ENCODE measurements at regions not wholly inside any gene's neighbourhood (a gene's known extent, or its start where the extent isn't known, plus 50 kb on each side); places are given as distances from the start of the nearest gene placed in this dataset.
"Not testable (repeated sequence)": the region's sequence is repeated elsewhere in the genome, so short reads cannot be mapped to it uniquely, and the experiment has no call there.

- DNase-seq (ENCODE audit: low read depth, low spot score) = no peak
These were observed 613.4 kb upstream of the ADAMTS5 start for GRCh38 chr21:27580276-27580675.

GRCh38 chr21:27578741-27579265 lies 611.9 kb upstream of the ADAMTS5 start:
- DNase-seq (ENCODE audit: low read depth, low spot score) = no peak

- DNase-seq (ENCODE audit: low read depth, low spot score) = no peak
These were observed 605.8 kb upstream of the ADAMTS5 start for GRCh38 chr21:27572696-27573095.

GRCh38 chr21:27571706-27572105 lies 604.8 kb upstream of the ADAMTS5 start:
- no peak for DNase-seq (ENCODE audit: low read depth, low spot score)

GRCh38 chr21:27570306-27570868 lies 603.5 kb upstream of the ADAMTS5 start:
- no peak for DNase-seq (ENCODE audit: low read depth, low spot score)

- DNase-seq (ENCODE audit: low read depth, low spot score) = no peak
These were observed 602.9 kb upstream of the ADAMTS5 start for GRCh38 chr21:27569831-27570230.

GRCh38 chr21:27569091-27569490 lies 602.2 kb upstream of the ADAMTS5 start:
- DNase-seq (ENCODE audit: low read depth, low spot score) = no peak

- no peak for DNase-seq (ENCODE audit: low read depth, low spot score)
These were observed 600.5 kb upstream of the ADAMTS5 start for GRCh38 chr21:27567381-27567780.

GRCh38 chr21:27566521-27566920 lies 599.6 kb upstream of the ADAMTS5 start:
- no peak for DNase-seq (ENCODE audit: low read depth, low spot score)

GRCh38 chr21:27565364-27565763 lies 598.5 kb upstream of the ADAMTS5 start:
- no peak for DNase-seq (ENCODE audit: low read depth, low spot score)

- no peak for DNase-seq (ENCODE audit: low read depth, low spot score)
These were observed 597.9 kb upstream of the ADAMTS5 start for GRCh38 chr21:27564684-27565301.

- no peak for DNase-seq (ENCODE audit: low read depth, low spot score)
These were observed 595.4 kb upstream of the ADAMTS5 start for GRCh38 chr21:27562303-27562702.

- DNase-seq (ENCODE audit: low read depth, low spot score) = no peak
These were observed 594.2 kb upstream of the ADAMTS5 start for GRCh38 chr21:27561116-27561515.

- no peak for DNase-seq (ENCODE audit: low read depth, low spot score)
These were observed 590.5 kb upstream of the ADAMTS5 start for GRCh38 chr21:27557356-27557755.

GRCh38 chr21:27555996-27556395 lies 589.1 kb upstream of the ADAMTS5 start:
- no peak for DNase-seq (ENCODE audit: low read depth, low spot score)

GRCh38 chr21:27550287-27550686 lies 583.4 kb upstream of the ADAMTS5 start:
- no peak for DNase-seq (ENCODE audit: low read depth, low spot score)

GRCh38 chr21:27548486-27548885 lies 581.6 kb upstream of the ADAMTS5 start:
- DNase-seq (ENCODE audit: low read depth, low spot score) = no peak

- DNase-seq (ENCODE audit: low read depth, low spot score) = no peak
These were observed 579.0 kb upstream of the ADAMTS5 start for GRCh38 chr21:27545754-27546349.

GRCh38 chr21:27542126-27542525 lies 575.2 kb upstream of the ADAMTS5 start:
- DNase-seq (ENCODE audit: low read depth, low spot score) = not testable (repeated sequence)

GRCh38 chr21:27536319-27536718 lies 569.4 kb upstream of the ADAMTS5 start:
- no peak for DNase-seq (ENCODE audit: low read depth, low spot score)

- DNase-seq (ENCODE audit: low read depth, low spot score) = no peak
These were observed 568.3 kb upstream of the ADAMTS5 start for GRCh38 chr21:27535188-27535587.

GRCh38 chr21:27534206-27534605 lies 567.3 kb upstream of the ADAMTS5 start:
- DNase-seq (ENCODE audit: low read depth, low spot score) = no peak

GRCh38 chr21:27532076-27532475 lies 565.2 kb upstream of the ADAMTS5 start:
- DNase-seq (ENCODE audit: low read depth, low spot score) = no peak

Measured in iPS DF 19.7 (cell line).